GM12892 (cell line): ENCODE measurements at regions not wholly inside any gene's neighbourhood (a gene's known extent, or its start where the extent isn't known, plus 50 kb on each side); places are given as distances from the start of the nearest gene placed in this dataset.

Experiments used
- POLR2A ChIP-seq: IDR thresholded peaks from 2 replicates; pipeline ENCODE4 v1.6.1; 2011; ENCODE audit warnings: low read depth, low read length, control low read depth
- POLR2AphosphoS5 ChIP-seq: IDR thresholded peaks from 2 replicates; pipeline ENCODE4 v1.6.1; 2011; ENCODE audit warnings: low read depth, low read length, control low read depth
- TAF1 ChIP-seq: IDR thresholded peaks from 2 replicates; pipeline ENCODE4 v1.6.1; 2011; ENCODE audit warnings: low read depth, mild to moderate bottlenecking, control low read depth, low read length, borderline replicate concordance

GRCh38 chr13:63567031-63567430, 2151.4 kb upstream of the PCDH20 start:
- no peak for TF ChIP-seq POLR2A
- no peak for TF ChIP-seq POLR2AphosphoS5
- no peak for TF ChIP-seq TAF1
